ENCODE measurements at regions not wholly inside any gene's neighbourhood (a gene's known extent, or its start where the extent isn't known, plus 50 kb on each side); places are given as distances from the start of the nearest gene placed in this dataset.

DNA sequence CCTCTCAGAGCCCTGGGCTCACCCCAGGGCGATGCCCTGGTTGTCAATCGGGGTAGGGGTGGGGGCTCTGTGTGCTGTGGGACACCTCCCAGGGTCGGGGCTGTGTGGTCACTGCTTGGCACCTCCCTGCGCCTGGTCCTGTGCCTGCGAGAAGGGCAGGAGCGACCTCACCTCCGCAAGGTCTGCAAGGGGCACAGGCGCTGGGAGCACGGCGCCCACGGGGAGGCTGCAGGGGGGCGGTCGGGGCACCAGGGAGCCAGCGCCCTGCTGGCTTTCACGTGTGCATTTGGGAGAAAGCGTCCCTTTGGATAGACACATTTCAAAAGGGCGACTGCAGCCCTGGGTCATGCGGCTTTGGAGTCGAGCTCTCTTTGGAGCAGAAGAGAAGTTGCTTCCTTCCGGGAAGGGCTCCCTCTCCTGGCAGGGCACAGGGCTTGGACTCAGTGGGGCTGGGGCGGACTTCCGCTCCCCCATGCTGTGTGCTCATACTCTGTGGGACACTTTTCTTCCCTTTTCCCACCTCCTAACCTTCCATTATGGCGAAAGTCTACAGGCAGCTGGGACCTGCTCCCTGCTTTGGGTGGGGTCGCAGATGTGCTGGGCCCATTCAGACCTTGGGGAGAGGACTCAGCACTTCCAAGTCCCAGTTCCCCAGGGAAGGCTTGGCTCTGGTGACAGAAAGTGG lies 52.9 kb upstream of the SLC28A3 start:
- H3K9ac ChIP-seq (ENCODE audit: low read length): no peak overlapping the region
- H3K4me1 ChIP-seq (ENCODE audit: control insufficient read depth, low read depth, low read length): peaks cover 3% of the 10 kb centered on the region
- no peaks in the 10 kb centered on the region for H3K9me3 ChIP-seq (ENCODE audit: control insufficient read depth, low read depth, low read length)
- H3K27ac ChIP-seq (ENCODE audit: low read length): no peak overlapping the region
- H3K36me3 ChIP-seq (ENCODE audit: control insufficient read depth, low read depth, low read length): no peaks in the 10 kb centered on the region
- no peaks in the 10 kb centered on the region for H3K27me3 ChIP-seq (ENCODE audit: control insufficient read depth, insufficient read depth, low read length)
- H3K4me3 ChIP-seq (ENCODE audit: low read length): no peak overlapping the region

DNA sequence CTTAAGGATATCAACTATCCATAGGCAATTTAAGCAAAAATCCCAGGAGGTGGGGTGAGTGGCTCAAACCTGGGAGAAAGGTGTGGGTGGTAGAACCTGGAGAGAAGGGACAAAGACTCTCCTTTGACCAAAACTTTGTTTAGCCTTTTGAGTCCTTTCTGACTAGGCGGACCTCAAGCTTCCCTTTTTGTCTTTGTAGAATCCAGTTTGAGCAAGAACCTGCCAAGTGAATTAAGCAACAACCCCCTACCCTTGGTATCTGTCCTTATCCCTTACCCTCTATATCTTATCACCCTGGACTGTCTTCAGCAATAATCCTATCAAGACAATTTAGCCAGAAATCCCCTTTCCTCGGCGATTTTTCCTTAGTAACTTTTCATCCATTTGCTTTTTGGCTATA lies 53.5 kb upstream of the SLC28A3 start:
- no peaks in the 10 kb centered on the region for H3K36me3 ChIP-seq (ENCODE audit: control insufficient read depth, low read depth, low read length)
- no peak overlapping the region for H3K4me3 ChIP-seq (ENCODE audit: low read length)
- no peak overlapping the region for H3K27ac ChIP-seq (ENCODE audit: low read length)
- peaks cover 3% of the 10 kb centered on the region for H3K4me1 ChIP-seq (ENCODE audit: control insufficient read depth, low read depth, low read length)
- H3K27me3 ChIP-seq (ENCODE audit: control insufficient read depth, insufficient read depth, low read length): no peaks in the 10 kb centered on the region
- no peak overlapping the region for H3K9ac ChIP-seq (ENCODE audit: low read length)
- H3K9me3 ChIP-seq (ENCODE audit: control insufficient read depth, low read depth, low read length): no peaks in the 10 kb centered on the region

DNA sequence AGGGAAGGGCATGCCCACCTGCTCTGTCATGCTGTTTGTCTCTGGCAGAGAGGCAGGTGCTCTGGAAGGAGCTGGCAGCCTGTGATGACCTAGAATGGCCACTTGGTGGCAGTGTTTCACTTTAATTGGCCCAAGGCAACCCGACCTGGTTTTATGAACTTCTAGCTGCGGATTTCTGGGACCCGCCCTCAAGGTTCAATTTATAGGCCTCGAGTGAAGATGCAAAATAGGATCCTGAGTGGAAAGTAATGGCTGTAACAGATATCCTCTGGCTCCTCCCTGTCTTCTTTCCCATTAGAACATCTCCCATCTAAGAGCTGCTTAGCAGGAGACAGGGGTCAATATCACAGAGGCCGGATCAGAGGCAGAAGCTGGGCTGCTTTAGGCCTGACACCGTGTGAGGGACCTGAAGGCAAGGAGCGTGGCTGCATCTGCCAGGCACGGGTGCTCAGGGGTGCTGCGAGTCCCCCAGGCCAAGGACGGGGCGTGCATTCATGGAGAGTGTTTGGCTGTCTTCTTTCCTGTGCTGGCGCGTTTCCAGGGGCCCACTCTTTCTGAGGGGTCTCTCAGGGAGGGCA lies 56.7 kb upstream of the SLC28A3 start:
- H3K4me1 ChIP-seq (ENCODE audit: control insufficient read depth, low read depth, low read length): no peaks in the 10 kb centered on the region
- no peaks in the 10 kb centered on the region for H3K9me3 ChIP-seq (ENCODE audit: control insufficient read depth, low read depth, low read length)
- H3K27me3 ChIP-seq (ENCODE audit: control insufficient read depth, insufficient read depth, low read length): no peaks in the 10 kb centered on the region
- H3K4me3 ChIP-seq (ENCODE audit: low read length): no peak overlapping the region
- H3K36me3 ChIP-seq (ENCODE audit: control insufficient read depth, low read depth, low read length): no peaks in the 10 kb centered on the region
- no peak overlapping the region for H3K9ac ChIP-seq (ENCODE audit: low read length)
- no peak overlapping the region for H3K27ac ChIP-seq (ENCODE audit: low read length)

DNA sequence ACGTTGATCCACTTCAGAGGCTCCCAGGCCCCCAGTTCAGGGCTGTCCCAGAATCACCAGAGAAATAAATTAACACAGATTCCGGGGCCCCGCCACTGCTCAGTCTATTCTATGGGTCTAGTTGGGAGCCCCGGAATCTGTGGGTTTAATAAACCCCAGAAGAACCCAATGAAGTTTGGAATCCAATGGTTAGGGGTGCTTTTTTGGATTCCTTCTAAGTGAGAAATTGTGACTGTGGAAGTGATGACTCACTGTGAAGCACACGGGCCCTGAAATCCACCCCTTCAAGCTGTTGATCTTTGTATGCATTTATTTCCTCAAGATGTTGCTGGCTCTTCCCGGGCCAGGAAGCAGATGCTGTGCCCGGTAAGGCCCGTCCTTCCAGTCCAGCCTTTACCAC lies 57.3 kb upstream of the SLC28A3 start:
- Histone ChIP-seq H3K36me3 (ENCODE audit: control insufficient read depth, low read depth, low read length) (no peaks in the 10 kb centered on the region), H3K27me3 (ENCODE audit: control insufficient read depth, insufficient read depth, low read length) (no peaks in the 10 kb centered on the region), H3K4me3 (ENCODE audit: low read length) (no peak overlapping the region), H3K9me3 (ENCODE audit: control insufficient read depth, low read depth, low read length) (no peaks in the 10 kb centered on the region), H3K27ac (ENCODE audit: low read length) (no peak overlapping the region), H3K9ac (ENCODE audit: low read length) (no peak overlapping the region), H3K4me1 (ENCODE audit: control insufficient read depth, low read depth, low read length) (no peaks in the 10 kb centered on the region)

DNA sequence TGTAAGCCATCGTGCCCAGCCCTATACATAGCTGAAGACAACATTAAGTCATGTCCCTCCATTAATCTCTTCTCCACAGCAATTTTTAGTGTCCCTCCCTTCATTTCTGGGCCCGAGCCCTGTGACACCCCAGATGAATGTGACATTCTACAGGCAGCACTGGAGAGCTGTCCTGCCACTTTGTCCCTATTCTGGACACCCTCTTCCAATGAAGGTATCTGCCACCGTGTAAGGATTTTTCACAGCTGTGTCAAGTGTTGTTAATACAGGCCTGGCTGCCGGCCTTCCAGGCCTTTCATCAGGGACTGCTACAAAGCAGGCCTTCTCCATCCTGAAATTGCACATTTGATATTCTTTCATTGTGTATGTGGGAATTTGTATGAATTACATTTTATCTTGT lies 62.0 kb upstream of the SLC28A3 start:
- Histone ChIP-seq H3K9me3 (ENCODE audit: control insufficient read depth, low read depth, low read length) (no peaks in the 10 kb centered on the region), H3K4me1 (ENCODE audit: control insufficient read depth, low read depth, low read length) (no peaks in the 10 kb centered on the region), H3K27me3 (ENCODE audit: control insufficient read depth, insufficient read depth, low read length) (no peaks in the 10 kb centered on the region), H3K9ac (ENCODE audit: low read length) (no peak overlapping the region), H3K36me3 (ENCODE audit: control insufficient read depth, low read depth, low read length) (no peaks in the 10 kb centered on the region), H3K4me3 (ENCODE audit: low read length) (no peak overlapping the region), H3K27ac (ENCODE audit: low read length) (no peak overlapping the region)

GRCh38 chr9:84403288-84403687 lies 62.7 kb upstream of the SLC28A3 start:
- no peak overlapping the region for H3K27ac ChIP-seq (ENCODE audit: low read length)
- no peaks in the 10 kb centered on the region for H3K36me3 ChIP-seq (ENCODE audit: control insufficient read depth, low read depth, low read length)
- H3K9me3 ChIP-seq (ENCODE audit: control insufficient read depth, low read depth, low read length): no peaks in the 10 kb centered on the region
- H3K27me3 ChIP-seq (ENCODE audit: control insufficient read depth, insufficient read depth, low read length): no peaks in the 10 kb centered on the region
- H3K9ac ChIP-seq (ENCODE audit: low read length): no peak overlapping the region
- H3K4me3 ChIP-seq (ENCODE audit: low read length): no peak overlapping the region
- no peaks in the 10 kb centered on the region for H3K4me1 ChIP-seq (ENCODE audit: control insufficient read depth, low read depth, low read length)

DNA sequence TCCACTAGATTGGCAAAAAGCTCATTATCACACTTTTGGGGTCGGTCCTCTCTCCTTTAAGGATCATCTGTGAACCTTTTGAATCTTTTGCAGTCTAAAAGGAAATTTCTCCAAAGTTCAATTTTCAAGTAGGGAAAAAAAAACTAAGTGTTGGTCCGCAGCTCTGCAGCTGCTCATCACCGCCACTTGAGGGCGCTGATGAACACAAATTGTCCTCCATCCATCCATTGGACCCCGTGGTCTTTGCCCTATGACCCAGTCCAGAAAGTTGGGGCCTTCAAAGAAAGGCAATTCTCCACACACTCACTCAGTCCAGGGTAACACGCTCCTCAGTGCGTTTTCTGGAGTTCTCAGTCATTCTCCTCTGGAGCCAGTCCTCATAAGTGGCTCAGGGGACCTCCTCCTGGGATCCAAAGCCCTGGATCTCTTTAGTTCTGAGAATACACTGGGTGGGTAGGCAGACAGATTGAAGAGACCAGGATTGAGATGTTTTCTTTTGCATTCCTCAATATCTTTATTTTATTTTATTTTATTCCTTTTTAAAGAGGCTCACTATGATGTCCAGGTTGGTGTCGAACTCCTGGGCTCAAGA lies 63.6 kb upstream of the SLC28A3 start:
- H3K27ac ChIP-seq (ENCODE audit: low read length): no peak overlapping the region
- H3K27me3 ChIP-seq (ENCODE audit: control insufficient read depth, insufficient read depth, low read length): no peaks in the 10 kb centered on the region
- no peak overlapping the region for H3K9ac ChIP-seq (ENCODE audit: low read length)
- H3K9me3 ChIP-seq (ENCODE audit: control insufficient read depth, low read depth, low read length): no peaks in the 10 kb centered on the region
- no peaks in the 10 kb centered on the region for H3K36me3 ChIP-seq (ENCODE audit: control insufficient read depth, low read depth, low read length)
- no peaks in the 10 kb centered on the region for H3K4me1 ChIP-seq (ENCODE audit: control insufficient read depth, low read depth, low read length)
- H3K4me3 ChIP-seq (ENCODE audit: low read length): no peak overlapping the region

- H3K4me1 ChIP-seq (ENCODE audit: control insufficient read depth, low read depth, low read length): no peaks in the 10 kb centered on the region
- no peak overlapping the region for H3K27ac ChIP-seq (ENCODE audit: low read length)
- no peaks in the 10 kb centered on the region for H3K36me3 ChIP-seq (ENCODE audit: control insufficient read depth, low read depth, low read length)
- H3K27me3 ChIP-seq (ENCODE audit: control insufficient read depth, insufficient read depth, low read length): no peaks in the 10 kb centered on the region
- H3K9me3 ChIP-seq (ENCODE audit: control insufficient read depth, low read depth, low read length): no peaks in the 10 kb centered on the region
- no peak overlapping the region for H3K4me3 ChIP-seq (ENCODE audit: low read length)
- H3K9ac ChIP-seq (ENCODE audit: low read length): no peak overlapping the region
Measured at GRCh38 chr9:84405667-84406066, 65.1 kb upstream of the SLC28A3 start.

GRCh38 chr9:84408416-84408815 lies 67.9 kb upstream of the SLC28A3 start:
- no peaks in the 10 kb centered on the region for H3K9me3 ChIP-seq (ENCODE audit: control insufficient read depth, low read depth, low read length)

DNA sequence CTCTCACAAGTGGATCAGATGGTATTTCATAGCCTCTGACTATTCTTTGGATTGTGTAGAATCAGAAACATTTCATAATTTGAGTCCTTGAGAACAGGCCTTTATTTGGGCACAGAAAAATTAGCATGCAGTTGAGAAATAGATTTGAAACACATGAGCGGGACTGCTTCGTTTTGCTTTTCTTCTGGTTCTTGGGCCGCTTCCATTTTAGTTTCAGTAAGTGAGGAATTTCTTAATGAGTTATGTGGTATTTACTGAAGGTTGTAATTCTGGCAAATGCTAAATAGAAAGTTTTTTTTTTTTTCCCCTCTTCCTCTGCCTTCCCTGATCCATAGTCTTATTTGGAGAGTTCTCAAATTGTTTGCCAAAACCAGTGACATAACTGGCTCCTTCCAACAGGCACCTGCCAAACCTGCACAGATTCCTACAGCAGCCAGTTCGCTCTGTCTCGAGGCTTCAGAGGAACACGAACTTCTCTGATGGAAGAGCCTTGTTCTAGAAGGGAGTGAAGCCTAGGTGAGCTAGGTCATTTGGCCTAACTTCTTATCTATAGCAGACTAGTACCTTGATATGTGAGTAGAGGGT lies 71.2 kb upstream of the SLC28A3 start:
- Histone ChIP-seq H3K9me3 (ENCODE audit: control insufficient read depth, low read depth, low read length) (no peaks in the 10 kb centered on the region), H3K9ac (ENCODE audit: low read length) (no peak overlapping the region), H3K4me1 (ENCODE audit: control insufficient read depth, low read depth, low read length) (no peaks in the 10 kb centered on the region)

More at GRCh38 chr9:84408416-84408815, 67.9 kb upstream of the SLC28A3 start:
- Histone ChIP-seq H3K9ac (ENCODE audit: low read length) (no peak overlapping the region), H3K4me1 (ENCODE audit: control insufficient read depth, low read depth, low read length) (no peaks in the 10 kb centered on the region), H3K4me3 (ENCODE audit: low read length) (no peak overlapping the region), H3K27ac (ENCODE audit: low read length) (no peak overlapping the region), H3K36me3 (ENCODE audit: control insufficient read depth, low read depth, low read length) (no peaks in the 10 kb centered on the region), H3K27me3 (ENCODE audit: control insufficient read depth, insufficient read depth, low read length) (no peaks in the 10 kb centered on the region)

GRCh38 chr9:84412654-84413053 lies 72.1 kb upstream of the SLC28A3 start:
- no peak overlapping the region for H3K9ac ChIP-seq (ENCODE audit: low read length)
- H3K36me3 ChIP-seq (ENCODE audit: control insufficient read depth, low read depth, low read length): no peaks in the 10 kb centered on the region
- no peaks in the 10 kb centered on the region for H3K9me3 ChIP-seq (ENCODE audit: control insufficient read depth, low read depth, low read length)
- no peaks in the 10 kb centered on the region for H3K4me1 ChIP-seq (ENCODE audit: control insufficient read depth, low read depth, low read length)
- no peak overlapping the region for H3K4me3 ChIP-seq (ENCODE audit: low read length)
- H3K27ac ChIP-seq (ENCODE audit: low read length): no peak overlapping the region
- H3K27me3 ChIP-seq (ENCODE audit: control insufficient read depth, insufficient read depth, low read length): no peaks in the 10 kb centered on the region

More for the DNA sequence above, 71.2 kb upstream of the SLC28A3 start:
- H3K36me3 ChIP-seq (ENCODE audit: control insufficient read depth, low read depth, low read length): no peaks in the 10 kb centered on the region
- no peaks in the 10 kb centered on the region for H3K27me3 ChIP-seq (ENCODE audit: control insufficient read depth, insufficient read depth, low read length)
- no peak overlapping the region for H3K27ac ChIP-seq (ENCODE audit: low read length)
- no peak overlapping the region for H3K4me3 ChIP-seq (ENCODE audit: low read length)

Data from iPS-18a (cell line).